SJCRH30 (cell line): ENCODE measurements at regions not wholly inside any gene's neighbourhood (a gene's known extent, or its start where the extent isn't known, plus 50 kb on each side); places are given as distances from the start of the nearest gene placed in this dataset.
A peak's percentile ranks its signal among the peaks of the same experiment; 100 is the strongest.

ENCODE experiments used
- DNase-seq, 2 experiments: peaks; one replicate each; pipeline ENCODE4 v3.0.0-alpha.2; 2015 to 2020
- H3K27ac ChIP-seq: fragments of 250-450 bp; sonication (Bioruptor Pico); 2 replicates; pipeline ENCODE4 v1.5.1; 2020; ENCODE audit warnings: mild to moderate bottlenecking, moderate library complexity
- H3K27me3 ChIP-seq: fragments of 250-450 bp; sonication (Bioruptor Pico); 2 replicates; pipeline ENCODE4 v1.5.1; 2020; ENCODE audit warnings: mild to moderate bottlenecking, moderate library complexity
- H3K36me3 ChIP-seq: fragments of 250-450 bp; sonication (Bioruptor Pico); 2 replicates; pipeline ENCODE4 v1.5.1; 2020; ENCODE audit warnings: mild to moderate bottlenecking, moderate library complexity
- H3K4me1 ChIP-seq: fragments of 250-450 bp; sonication (Bioruptor Pico); 2 replicates; pipeline ENCODE4 v1.5.1; 2020; ENCODE audit warnings: mild to moderate bottlenecking, moderate library complexity
- H3K4me3 ChIP-seq: fragments of 250-450 bp; sonication (Bioruptor Pico); 2 replicates; pipeline ENCODE4 v1.5.1; 2020; ENCODE audit warnings: mild to moderate bottlenecking, moderate library complexity
- H3K9me3 ChIP-seq: fragments of 250-450 bp; sonication (Bioruptor Pico); replicated peaks from 2 replicates; pipeline ENCODE4 v1.5.1; 2020; ENCODE audit warnings: mild to moderate bottlenecking, moderate library complexity

DNA sequence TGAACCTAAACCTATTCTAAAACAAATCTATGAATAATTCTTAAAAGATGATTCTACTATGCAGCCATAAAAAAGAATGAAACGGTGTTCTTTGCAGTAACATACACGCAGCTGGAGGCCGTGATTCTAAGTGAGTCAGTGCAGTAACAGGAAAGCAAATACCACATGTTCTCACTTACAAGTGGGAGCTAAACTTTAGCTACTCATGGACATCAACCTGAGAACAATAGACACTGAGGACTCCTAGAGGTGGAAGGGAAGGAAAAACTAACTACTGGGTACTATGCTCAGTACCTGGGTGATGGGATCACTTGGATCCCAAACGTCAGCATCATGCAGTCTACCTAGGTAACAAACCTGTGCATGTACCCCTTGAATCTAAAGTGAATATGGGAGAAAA lies 575.0 kb upstream of the MGMT start:
- Histone ChIP-seq H3K4me3 (no peak overlapping the region), H3K27ac (no peak overlapping the region), H3K9me3 (no peaks in the 10 kb centered on the region), H3K36me3 (no peaks in the 10 kb centered on the region), H3K4me1 (no peaks in the 10 kb centered on the region; the same call in 1 of the 2 replicates), H3K27me3 (no peaks in the 10 kb centered on the region)
- no peak for DNase-seq

DNA sequence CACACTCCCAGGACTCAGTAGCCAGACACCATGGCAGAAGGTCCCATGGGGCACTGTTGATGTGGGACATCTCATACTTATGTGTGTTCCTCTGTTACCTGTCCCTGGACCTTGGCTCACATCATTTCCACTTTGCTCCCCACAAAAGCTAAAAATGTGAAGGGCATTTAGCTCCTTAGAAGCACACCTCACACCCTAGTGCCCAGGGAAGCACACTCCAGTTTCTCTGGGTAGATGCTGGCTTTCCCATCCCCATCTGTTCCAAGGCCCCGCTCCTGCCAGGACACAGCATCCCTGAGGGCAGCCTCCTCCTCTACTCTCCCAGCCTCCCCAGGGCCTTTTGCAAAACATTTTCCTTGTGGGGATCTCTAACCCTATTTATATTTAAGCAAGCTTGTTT lies 572.4 kb upstream of the MGMT start:
- no peak for DNase-seq
- no peak overlapping the region for H3K4me3 ChIP-seq

DNA sequence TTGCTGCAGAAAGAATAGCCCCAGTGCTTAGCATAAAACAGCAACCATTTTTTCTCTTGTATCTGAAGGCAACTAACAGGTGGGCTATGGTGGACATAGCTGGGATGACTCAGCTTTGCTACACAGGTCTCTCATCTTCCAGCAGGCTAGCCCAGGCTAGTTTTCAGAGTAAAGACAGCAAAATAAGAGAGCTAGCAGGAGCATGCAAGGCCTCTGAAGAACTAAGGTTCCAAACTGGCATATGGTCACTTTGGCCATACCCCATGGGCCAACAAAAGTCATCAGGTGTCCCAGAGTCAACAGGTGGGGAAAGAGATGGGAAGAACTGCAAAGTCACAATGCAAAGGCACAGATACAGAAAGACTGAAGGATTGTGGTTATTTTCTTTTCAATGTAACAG lies 571.6 kb upstream of the MGMT start:
- Histone ChIP-seq H3K9me3 (no peaks in the 10 kb centered on the region), H3K27ac (no peak overlapping the region), H3K27me3 (no peaks in the 10 kb centered on the region), H3K4me1 (no peaks in the 10 kb centered on the region; the same call in 1 of the 2 replicates), H3K36me3 (no peaks in the 10 kb centered on the region), H3K4me3 (no peak overlapping the region)
- no peak for DNase-seq

More for the DNA sequence above, 572.4 kb upstream of the MGMT start:
- Histone ChIP-seq H3K27me3 (no peaks in the 10 kb centered on the region), H3K27ac (no peak overlapping the region), H3K36me3 (no peaks in the 10 kb centered on the region), H3K9me3 (no peaks in the 10 kb centered on the region), H3K4me1 (no peaks in the 10 kb centered on the region; the same call in 1 of the 2 replicates)

DNA sequence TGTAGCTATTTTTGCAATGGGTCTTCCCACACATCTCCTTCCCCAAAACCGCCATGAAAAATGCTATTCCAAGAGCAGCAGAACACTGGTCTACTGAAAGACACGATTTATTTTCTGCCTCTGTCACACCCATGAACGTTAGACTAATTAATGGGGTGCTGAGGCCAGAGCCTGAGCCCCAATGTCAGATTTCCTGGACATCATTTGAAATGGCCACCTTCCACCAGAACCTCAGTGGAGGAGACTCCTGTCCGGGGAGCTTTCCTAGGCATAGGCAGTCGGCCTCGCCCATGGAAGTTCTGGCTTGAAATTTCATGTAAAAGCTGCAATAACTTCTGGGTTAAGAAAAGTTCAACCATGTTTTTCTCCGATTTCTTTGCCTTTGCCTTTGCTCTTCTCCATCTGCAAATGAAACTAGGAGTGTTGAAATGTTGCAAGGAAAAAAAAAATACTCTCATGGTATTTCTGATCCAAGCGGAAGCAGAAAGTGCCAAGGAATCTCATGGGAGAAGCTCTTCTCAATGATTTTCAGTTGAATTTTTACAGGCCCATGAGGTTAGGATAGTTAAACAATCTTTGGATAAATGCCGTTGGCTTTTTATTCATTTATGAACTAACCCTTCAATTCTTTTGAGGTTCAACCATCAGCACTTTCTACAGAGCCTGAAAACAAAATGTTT lies 570.8 kb upstream of the MGMT start:
- Histone ChIP-seq H3K4me1 (no peaks in the 10 kb centered on the region; the same call in 1 of the 2 replicates), H3K36me3 (no peaks in the 10 kb centered on the region), H3K27ac (peak overlapping the region; percentile 63), H3K9me3 (no peaks in the 10 kb centered on the region), H3K4me3 (no peak overlapping the region), H3K27me3 (no peaks in the 10 kb centered on the region)
- peak in 1 of 2 experiments; percentile 2 for DNase-seq

DNA sequence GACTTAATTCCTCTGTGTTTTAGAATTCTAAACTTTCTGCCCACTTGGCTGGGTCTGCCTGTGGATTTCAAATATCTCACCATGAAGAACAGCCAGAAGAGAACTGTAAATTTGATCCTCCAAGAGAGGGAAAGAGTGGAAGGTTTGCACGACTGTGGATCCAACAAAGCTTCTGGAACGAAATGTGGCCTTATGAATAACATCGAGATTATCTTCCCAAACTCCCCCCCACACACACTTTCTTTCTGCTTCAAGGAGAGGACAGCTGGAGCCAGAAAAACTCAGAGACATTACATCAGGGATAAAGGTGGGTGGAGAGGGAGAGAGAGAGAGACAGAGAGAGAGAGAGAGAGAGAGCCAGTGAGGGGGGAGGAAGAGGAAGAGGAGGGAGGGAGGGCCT lies 570.1 kb upstream of the MGMT start:
- H3K4me1 ChIP-seq: no peaks in the 10 kb centered on the region; the same call in 1 of the 2 replicates
- no peak overlapping the region for H3K4me3 ChIP-seq
- no peaks in the 10 kb centered on the region for H3K9me3 ChIP-seq
- peak; percentile 20 to 57 for DNase-seq
- H3K27ac ChIP-seq: peak overlapping the region; percentile 63
- no peaks in the 10 kb centered on the region for H3K36me3 ChIP-seq
- H3K27me3 ChIP-seq: no peaks in the 10 kb centered on the region

DNA sequence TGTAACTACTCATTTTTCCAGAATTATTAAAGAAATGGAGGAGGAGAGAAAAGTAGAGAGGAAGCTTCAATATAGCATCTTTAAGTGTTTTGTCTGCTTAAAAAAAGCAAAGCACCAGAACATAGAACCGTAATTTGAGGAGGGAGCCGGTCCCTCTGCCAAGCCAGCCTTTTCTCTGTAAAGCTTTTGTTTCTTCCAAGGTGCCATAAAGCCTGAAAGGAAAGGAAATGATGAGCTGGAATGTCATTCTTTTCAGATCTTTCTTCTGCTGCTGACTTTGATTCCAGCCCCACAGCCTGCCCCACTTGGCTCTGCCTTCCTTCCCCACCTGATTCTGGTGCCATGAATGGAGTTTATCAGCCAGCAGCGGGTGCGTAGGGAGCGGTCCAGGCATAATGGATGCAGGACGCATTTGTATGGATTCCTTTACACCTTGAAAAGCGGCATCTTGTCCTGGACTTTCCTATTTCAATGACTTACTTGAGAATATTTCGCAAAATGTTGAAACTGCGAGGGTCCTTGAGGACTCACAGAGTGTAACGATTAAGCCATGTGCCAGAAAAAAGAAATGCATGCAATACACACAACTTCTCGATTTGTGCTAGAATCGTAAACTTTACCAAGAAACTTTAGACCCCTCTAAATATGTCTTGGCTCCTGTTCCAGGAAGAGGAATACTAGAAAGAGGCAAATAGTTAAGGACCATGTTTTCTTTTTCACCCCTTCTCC lies 569.5 kb upstream of the MGMT start:
- Histone ChIP-seq H3K4me3 (no peak overlapping the region), H3K36me3 (no peaks in the 10 kb centered on the region), H3K9me3 (no peaks in the 10 kb centered on the region), H3K4me1 (no peaks in the 10 kb centered on the region; the same call in 1 of the 2 replicates), H3K27ac (peak overlapping the region; percentile 63), H3K27me3 (no peaks in the 10 kb centered on the region)
- DNase-seq: peak in 1 of 2 experiments; percentile 8

DNA sequence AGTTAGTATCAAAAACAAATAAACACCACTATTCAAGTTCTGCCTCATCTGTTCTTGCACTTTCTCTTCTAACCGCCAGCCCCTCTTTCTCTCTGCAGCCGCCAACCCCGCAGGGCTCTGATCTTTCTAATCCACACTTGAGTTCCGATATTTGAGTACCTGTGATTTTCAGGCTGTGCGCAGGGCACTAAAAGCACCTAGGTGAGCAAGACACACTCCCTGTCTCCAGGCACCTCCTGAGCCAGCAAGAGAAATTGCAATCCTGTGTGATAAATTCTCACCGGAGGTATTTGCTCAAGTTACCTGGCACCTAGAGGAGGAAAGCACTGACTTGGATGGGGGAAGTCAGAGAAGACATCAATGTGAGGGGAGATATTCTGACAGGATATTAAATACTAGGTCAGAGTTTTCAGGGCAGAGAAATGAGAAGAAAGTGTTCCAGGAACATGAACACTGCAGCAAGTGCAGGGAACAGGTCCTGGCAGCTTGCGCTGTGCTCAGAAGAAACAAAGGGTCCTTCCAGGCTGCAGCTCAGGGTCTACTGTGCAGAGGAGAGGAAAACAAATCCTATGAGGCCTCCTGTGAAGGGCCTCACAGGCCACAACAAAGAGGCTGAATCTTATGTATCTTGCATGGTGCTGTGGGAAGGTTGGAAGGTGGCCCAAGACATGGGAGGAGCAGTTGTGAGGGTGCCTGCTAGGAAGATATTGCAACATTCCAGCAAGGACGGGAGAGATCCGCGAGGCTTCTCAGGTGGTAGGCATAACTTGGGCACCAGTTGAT lies 568.7 kb upstream of the MGMT start:
- no peak overlapping the region for H3K4me3 ChIP-seq
- H3K27me3 ChIP-seq: no peaks in the 10 kb centered on the region
- H3K4me1 ChIP-seq: no peaks in the 10 kb centered on the region; the same call in 1 of the 2 replicates
- H3K27ac ChIP-seq: no peak overlapping the region
- H3K9me3 ChIP-seq: no peaks in the 10 kb centered on the region
- no peaks in the 10 kb centered on the region for H3K36me3 ChIP-seq
- no peak for DNase-seq

DNA sequence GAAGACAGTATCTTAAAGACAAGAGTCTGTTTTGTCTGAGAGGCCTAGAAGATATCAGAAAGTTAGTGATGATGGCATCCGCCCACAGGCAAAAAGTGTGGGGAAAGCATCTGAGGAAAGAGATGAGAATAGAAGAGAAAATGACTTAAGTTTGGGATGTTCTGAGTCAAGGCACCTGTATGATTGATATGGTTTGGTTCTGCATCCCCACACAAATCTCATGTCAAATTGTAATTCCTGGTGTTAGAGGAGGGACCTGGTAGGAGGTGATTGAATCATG lies 568.2 kb upstream of the MGMT start:
- no peaks in the 10 kb centered on the region for H3K9me3 ChIP-seq
- no peak for DNase-seq
- no peak overlapping the region for H3K27ac ChIP-seq
- H3K4me1 ChIP-seq: no peaks in the 10 kb centered on the region; the same call in 1 of the 2 replicates
- H3K36me3 ChIP-seq: no peaks in the 10 kb centered on the region
- H3K4me3 ChIP-seq: no peak overlapping the region
- no peaks in the 10 kb centered on the region for H3K27me3 ChIP-seq

DNA sequence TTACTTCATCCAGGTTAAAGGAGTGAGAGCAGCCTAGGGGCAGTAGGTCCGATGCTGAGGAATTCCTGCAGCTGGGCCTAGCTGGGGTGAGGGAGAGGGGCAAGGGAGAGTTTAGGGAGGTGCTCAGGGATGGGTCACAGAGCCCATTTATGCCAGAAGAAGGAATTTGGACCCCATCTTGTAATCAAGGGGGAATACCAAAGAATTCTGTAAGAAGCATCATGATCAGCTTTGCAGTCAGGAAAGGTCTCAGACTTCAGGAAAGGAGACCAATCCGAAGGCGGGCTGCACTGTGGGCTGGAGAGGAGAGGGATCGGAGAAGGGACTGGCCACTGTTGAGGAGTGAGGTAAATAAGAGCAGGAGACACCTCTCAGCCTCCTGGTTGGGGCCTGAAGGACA lies 566.6 kb upstream of the MGMT start:
- Histone ChIP-seq H3K36me3 (no peaks in the 10 kb centered on the region), H3K4me3 (no peak overlapping the region), H3K27me3 (no peaks in the 10 kb centered on the region), H3K4me1 (no peaks in the 10 kb centered on the region; the same call in 1 of the 2 replicates), H3K9me3 (no peaks in the 10 kb centered on the region), H3K27ac (no peak overlapping the region)
- DNase-seq: no peak

DNA sequence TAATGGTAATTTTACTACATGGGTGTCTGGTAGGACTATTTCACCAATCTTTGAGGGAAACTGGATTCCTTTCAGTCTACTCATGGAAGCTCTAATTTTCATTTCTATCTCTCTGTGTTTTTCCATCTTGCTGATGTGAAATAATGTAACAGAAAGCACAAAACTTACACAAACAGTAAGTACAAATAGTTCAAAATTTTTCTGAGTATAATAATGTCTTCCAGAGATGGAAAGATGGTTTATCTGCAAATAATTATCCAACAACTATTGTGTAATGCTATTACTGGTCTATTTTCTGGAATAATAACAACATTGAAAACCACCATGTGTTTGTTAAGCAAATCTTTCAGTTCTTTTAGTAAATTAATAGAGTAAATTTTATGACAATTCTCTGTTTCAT lies 565.8 kb upstream of the MGMT start:
- no peaks in the 10 kb centered on the region for H3K9me3 ChIP-seq
- no peak overlapping the region for H3K4me3 ChIP-seq
- no peaks in the 10 kb centered on the region; the same call in 1 of the 2 replicates for H3K4me1 ChIP-seq
- no peaks in the 10 kb centered on the region for H3K36me3 ChIP-seq
- no peak overlapping the region for H3K27ac ChIP-seq
- DNase-seq: no peak
- no peaks in the 10 kb centered on the region for H3K27me3 ChIP-seq

DNA sequence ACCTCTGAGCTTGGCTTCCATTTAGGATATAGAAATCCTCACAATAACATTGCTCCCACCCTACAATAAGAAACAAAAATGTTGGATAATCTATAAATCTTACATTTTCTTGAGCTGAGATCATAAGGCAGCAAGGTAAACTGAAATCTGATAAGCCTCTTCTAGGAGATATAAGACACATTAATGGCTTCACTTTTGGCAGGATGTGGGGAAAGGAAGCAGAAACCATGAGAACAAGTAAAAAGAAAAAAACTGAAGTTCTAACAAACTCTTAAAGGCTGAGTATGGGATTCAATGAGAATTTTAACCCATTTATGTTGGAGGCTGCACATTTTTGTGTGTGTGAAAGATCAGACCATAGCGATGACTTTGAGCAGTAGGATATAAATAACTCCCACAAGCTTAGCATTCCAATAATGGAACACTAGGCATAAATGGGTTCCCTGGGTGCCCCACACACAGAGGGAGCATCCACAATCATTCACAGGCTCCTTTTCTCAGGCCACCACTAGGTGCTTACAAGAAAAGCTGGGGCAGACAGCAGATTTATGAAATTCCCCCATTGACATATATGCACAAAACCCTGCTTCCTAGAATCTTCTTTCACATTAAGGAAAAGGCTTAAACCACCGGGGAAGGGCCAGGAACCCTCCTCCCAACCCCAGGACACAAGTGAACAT lies 564.9 kb upstream of the MGMT start:
- no peak for DNase-seq
- no peaks in the 10 kb centered on the region; the same call in 1 of the 2 replicates for H3K4me1 ChIP-seq
- H3K9me3 ChIP-seq: no peaks in the 10 kb centered on the region
- H3K36me3 ChIP-seq: no peaks in the 10 kb centered on the region
- H3K27ac ChIP-seq: no peak overlapping the region
- no peaks in the 10 kb centered on the region for H3K27me3 ChIP-seq
- H3K4me3 ChIP-seq: no peak overlapping the region

DNA sequence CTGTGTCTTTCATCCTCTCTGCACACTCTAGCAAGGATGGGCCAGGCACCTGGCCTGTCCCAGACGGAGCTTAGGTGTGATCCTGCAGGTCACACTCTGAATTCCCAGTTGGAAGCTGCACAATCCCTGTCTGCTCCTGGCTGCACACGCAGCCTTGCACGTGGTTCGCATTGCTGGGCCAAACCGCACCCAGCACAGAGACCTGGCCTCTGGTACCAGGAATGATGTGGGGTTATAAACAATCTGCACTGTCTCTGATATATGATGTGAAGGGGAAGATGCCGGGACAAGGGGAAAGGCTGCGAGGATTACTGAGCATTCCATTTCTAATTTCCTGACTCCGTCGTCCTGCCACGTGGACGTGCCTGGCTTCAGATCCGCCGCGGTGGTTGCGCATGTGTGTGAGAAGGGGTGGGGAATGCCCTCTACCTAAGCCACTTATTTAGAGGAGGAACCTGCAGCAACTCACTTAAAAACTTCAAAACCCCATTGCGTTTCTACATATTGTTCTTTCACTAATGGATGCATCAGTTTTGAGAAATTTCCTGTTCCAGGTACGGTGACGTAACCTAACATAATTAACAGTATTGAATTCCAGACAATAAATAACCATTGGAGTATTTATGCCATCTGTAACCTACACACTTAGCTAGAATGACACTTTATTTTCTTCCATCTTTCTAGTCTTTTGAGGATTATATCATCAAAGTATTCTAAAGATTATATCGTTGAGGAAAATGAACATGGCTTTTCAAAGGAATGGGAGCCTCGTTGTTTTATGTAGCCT lies 559.7 kb upstream of the MGMT start:
- H3K27me3 ChIP-seq: no peaks in the 10 kb centered on the region
- H3K9me3 ChIP-seq: no peaks in the 10 kb centered on the region
- no peaks in the 10 kb centered on the region for H3K4me1 ChIP-seq
- no peak overlapping the region for H3K27ac ChIP-seq
- no peak overlapping the region for H3K4me3 ChIP-seq
- H3K36me3 ChIP-seq: no peaks in the 10 kb centered on the region
- DNase-seq: no peak

DNA sequence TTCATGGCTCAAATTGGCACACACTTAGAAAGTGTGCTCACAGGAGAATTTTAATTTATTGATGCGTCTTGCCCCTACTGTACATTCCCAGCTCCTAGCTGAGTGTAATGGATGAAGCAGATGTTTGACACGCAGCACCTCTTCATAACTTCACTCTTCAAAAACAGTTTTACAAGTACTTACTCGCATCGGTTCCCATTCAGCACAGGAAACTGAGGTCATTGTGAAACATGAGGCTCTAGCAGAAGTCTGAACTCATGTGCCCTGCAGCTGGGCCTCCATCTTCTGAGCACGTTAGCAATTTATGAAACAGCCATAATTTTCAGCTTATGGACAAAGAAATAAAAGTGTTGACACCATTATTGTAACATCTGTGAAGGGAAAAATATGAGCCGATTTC lies 558.9 kb upstream of the MGMT start:
- H3K9me3 ChIP-seq: no peaks in the 10 kb centered on the region
- H3K4me1 ChIP-seq: no peaks in the 10 kb centered on the region
- no peaks in the 10 kb centered on the region for H3K27me3 ChIP-seq
- no peak overlapping the region for H3K27ac ChIP-seq
- H3K4me3 ChIP-seq: no peak overlapping the region
- no peaks in the 10 kb centered on the region for H3K36me3 ChIP-seq
- DNase-seq: no peak

DNA sequence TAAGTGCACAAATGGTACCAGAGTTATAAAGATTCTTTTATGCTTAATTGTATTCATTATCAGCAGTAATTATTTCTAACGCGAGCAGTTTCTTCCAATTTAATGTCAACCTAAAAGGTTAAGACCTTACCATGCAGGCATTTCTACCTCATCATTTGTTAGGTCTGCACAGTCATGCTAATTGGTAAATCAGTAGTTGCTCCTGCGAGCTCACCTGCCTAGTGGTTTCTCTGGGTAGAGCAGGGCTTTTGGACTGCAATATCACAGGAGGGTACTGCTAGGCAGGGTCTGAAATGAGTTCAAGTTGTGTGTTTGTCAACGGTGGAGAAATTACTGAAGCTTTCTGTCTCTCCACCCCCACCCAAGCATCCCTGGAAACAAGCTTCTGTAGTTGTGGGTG lies 558.5 kb upstream of the MGMT start:
- Histone ChIP-seq H3K4me3 (no peak overlapping the region), H3K27me3 (no peaks in the 10 kb centered on the region), H3K9me3 (no peaks in the 10 kb centered on the region), H3K27ac (no peak overlapping the region), H3K36me3 (no peaks in the 10 kb centered on the region), H3K4me1 (no peaks in the 10 kb centered on the region)
- DNase-seq: no peak
